B cell (primary cell): ENCODE measurements at regions not wholly inside any gene's neighbourhood (a gene's known extent, or its start where the extent isn't known, plus 50 kb on each side); places are given as distances from the start of the nearest gene placed in this dataset.
"Not testable (repeated sequence)": the region's sequence is repeated elsewhere in the genome, so short reads cannot be mapped to it uniquely, and the experiment has no call there.

Source experiments
- ATAC-seq: fragments of 200-7000 bp; cut with Tn5 transposase; one replicate; pipeline ENCODE4 v1.10.0; 2021; ENCODE audit warnings: low read depth, mild to moderate bottlenecking, moderate number of reproducible peaks, moderate library complexity
- CTCF ChIA-PET: fragments of 350-600 bp; sonication (Branson Sonifier 250); formaldehyde crosslinking; loops from one replicate; lab custom pipeline; 2021; ENCODE audit warnings: antibody characterized with exemption, inconsistent platforms; lab: Charles Lee
- POLR2A ChIA-PET: fragments of 350-600 bp; sonication (Branson Sonifier 250); formaldehyde crosslinking; loops from one replicate; lab custom pipeline; 2021; ENCODE audit warnings: antibody characterized with exemption; lab: Charles Lee
- DNase-seq: peaks from one replicate; pipeline ENCODE4 v3.0.0; 2013
- H2AFZ ChIP-seq: 2 replicates; pipeline ENCODE4 v1.6.1; 2012; ENCODE audit warnings: mild to moderate bottlenecking, low read depth, low read length; ENCODE audit not compliant: insufficient read depth, poor library complexity, severe bottlenecking
- H3K27ac ChIP-seq, 2 donors: 1 replicate in 1 of 2; 2 replicates in 1 of 2; pipeline ENCODE4 v1.5.1; 2012 to 2013; ENCODE audit warnings: low read length in 2 of 2, mild to moderate bottlenecking in 2 of 2, moderate library complexity in 1 of 2
- H3K27me3 ChIP-seq, 4 experiments: fragments of 200-600 bp in 1 of 4; sonication (generic) in 1 of 4; replicated peaks in 1 of 4; 1 replicate in 2 of 4; 2 replicates in 2 of 4; pipeline versions ENCODE4 v1.6.1 to v1.7.0; 2013 to 2016; ENCODE audit warnings: low read length in 3 of 4, mild to moderate bottlenecking in 2 of 4, mixed read lengths in 1 of 4, moderate library complexity in 1 of 4; ENCODE audit not compliant: insufficient read depth in 4 of 4, control insufficient read depth in 3 of 4; ENCODE audit errors: control extremely low read depth in 1 of 4
- H3K36me3 ChIP-seq, 2 experiments: replicated peaks in 1 of 2; 1 replicate in 1 of 2; 2 replicates in 1 of 2; pipeline versions ENCODE4 v1.6.1 to v1.7.1; 2013; ENCODE audit warnings: low read length in 1 of 2; ENCODE audit not compliant: insufficient read depth in 2 of 2, control insufficient read depth in 1 of 2; ENCODE audit errors: control extremely low read depth in 1 of 2, extremely low read depth in 1 of 2
- H3K4me1 ChIP-seq, 2 donors: fragments of 200-600 bp in 1 of 2; sonication (generic) in 1 of 2; 1 replicate in 1 of 2; 2 replicates in 1 of 2; pipeline versions ENCODE4 v1.5.1 to v1.6.1; 2013 to 2017; ENCODE audit warnings: low read length in 2 of 2; ENCODE audit not compliant: control insufficient read depth in 2 of 2, insufficient read depth in 2 of 2
- H3K4me2 ChIP-seq: replicated peaks from 2 replicates; pipeline ENCODE3; 2012; ENCODE audit warnings: mild to moderate bottlenecking, low read depth, low read length; ENCODE audit not compliant: poor library complexity, severe bottlenecking
- H3K4me3 ChIP-seq, 5 experiments: fragments of 200-600 bp in 1 of 5; sonication (generic) in 1 of 5; 1 replicate in 3 of 5; 2 replicates in 2 of 5; pipeline versions ENCODE4 v1.5.1 to v1.7.0; 2011 to 2016; ENCODE audit warnings: low read length in 4 of 5, mild to moderate bottlenecking in 4 of 5, low read depth in 2 of 5, control low read depth in 1 of 5, moderate library complexity in 1 of 5; ENCODE audit not compliant: insufficient read depth in 1 of 5; ENCODE audit errors: control extremely low read depth in 1 of 5, extremely low read depth in 1 of 5
- H3K79me2 ChIP-seq: fragments of 200-600 bp; sonication (generic); one replicate; pipeline ENCODE4 v1.6.0; 2016; ENCODE audit warnings: low read length; ENCODE audit not compliant: control insufficient read depth, insufficient read depth
- H3K9ac ChIP-seq: fragments of 200-600 bp; sonication (generic); 2 replicates; pipeline ENCODE4 v1.6.1; 2017; ENCODE audit warnings: mild to moderate bottlenecking, low read length, moderate library complexity
- H3K9me3 ChIP-seq, 3 donors: one replicate each; pipeline versions ENCODE4 v1.6.1 to v1.7.1; 2013; ENCODE audit warnings: low read length in 2 of 3; ENCODE audit not compliant: control insufficient read depth in 2 of 3, insufficient read depth in 1 of 3; ENCODE audit errors: control extremely low read depth in 1 of 3
- H4K20me1 ChIP-seq: 2 replicates; pipeline ENCODE4 v1.6.0; 2012; ENCODE audit warnings: mild to moderate bottlenecking, low read length; ENCODE audit not compliant: insufficient read depth, control insufficient read depth, poor library complexity, severe bottlenecking
- H3K27ac Mint-ChIP-seq: one replicate; pipeline ENCODE4 v1.8.0; 2021; ENCODE audit warnings: mixed read lengths
- H3K27me3 Mint-ChIP-seq: one replicate; pipeline ENCODE4 v1.8.0; 2021; ENCODE audit warnings: mixed read lengths
- H3K4me1 Mint-ChIP-seq: one replicate; pipeline ENCODE4 v1.8.0; 2021; ENCODE audit warnings: mixed read lengths
- H3K4me3 Mint-ChIP-seq: one replicate; pipeline ENCODE4 v1.8.0; 2021; ENCODE audit warnings: mixed read lengths
- H3K9me3 Mint-ChIP-seq: one replicate; pipeline ENCODE4 v1.8.0; 2022; ENCODE audit warnings: mixed read lengths; ENCODE audit not compliant: insufficient read depth
- CTCF ChIP-seq: fragments of 200-600 bp; IDR thresholded peaks from one replicate; pipeline ENCODE4 v1.8.0; 2022; ENCODE audit warnings: antibody characterized with exemption, mild to moderate bottlenecking
- EZH2 ChIP-seq: IDR thresholded peaks from 2 replicates; pipeline ENCODE4 v1.6.1; 2012; ENCODE audit warnings: borderline replicate concordance, low read depth, mild to moderate bottlenecking, moderate library complexity, low read length; ENCODE audit not compliant: insufficient read depth, poor library complexity, severe bottlenecking
- WGBS: methylation state at CpG from one replicate; pipeline ENCODE4 v1.1.5; 2013; ENCODE audit warnings: missing lambda C conversion rate; ENCODE audit not compliant: insufficient coverage; 5-methylcytosine and 5-hydroxymethylcytosine counted together
- intact Hi-C: fragments of 100-400 bp; cut with micrococcal nuclease; formaldehyde crosslinking; loops from one replicate; pipeline ENCODE4 v1.10.0; 2022

- no peaks in the 10 kb centered on the region for H3K36me3 ChIP-seq
- Mint-ChIP-seq H3K9me3 (no peaks in the 10 kb centered on the region), H3K27me3 (no peaks in the 10 kb centered on the region), H3K4me3 (no peak overlapping the region), H3K4me1 (no peaks in the 10 kb centered on the region), H3K27ac (no peak overlapping the region)
- H2AFZ ChIP-seq, result no peak overlapping the region
- CTCF ChIA-PET, result no interaction called here
- no peak overlapping the region for H3K27ac ChIP-seq
- no peak for ATAC-seq
- H3K4me3 ChIP-seq, result no peak overlapping the region
- H3K27me3 ChIP-seq, result no peaks in the 10 kb centered on the region
- TF ChIP-seq EZH2 (no peak), CTCF (no peak)
- H3K79me2 ChIP-seq, result no peaks in the 10 kb centered on the region
- no peaks in the 10 kb centered on the region for H4K20me1 ChIP-seq
- H3K9me3 ChIP-seq, result no peaks in the 10 kb centered on the region
- no peaks in the 10 kb centered on the region for H3K4me1 ChIP-seq
- no peak for DNase-seq
- POLR2A ChIA-PET, result no interaction called here
- H3K4me2 ChIP-seq, result no peak overlapping the region
- no peak overlapping the region for H3K9ac ChIP-seq
- no CpG with 5 or more reads among the region's 6 CpGs for WGBS
- intact Hi-C loops, result no loop called here
Measured at GRCh38 chrX:51163730-51164129, 168.9 kb upstream of the NUDT10 start.

- H3K4me3 Mint-ChIP-seq, H2AFZ ChIP-seq: not testable (repeated sequence)
Measured at GRCh38 chrX:51178356-51178900, 154.2 kb upstream of the NUDT10 start.

GRCh38 chrX:51179805-51180204 is 152.8 kb upstream of the NUDT10 start:
- H3K27ac Mint-ChIP-seq, H3K27me3 ChIP-seq, H3K4me2 ChIP-seq, H3K27me3 Mint-ChIP-seq, intact Hi-C loops, H3K4me3 Mint-ChIP-seq, H4K20me1 ChIP-seq, H3K36me3 ChIP-seq, H3K79me2 ChIP-seq, H3K9ac ChIP-seq, DNase-seq, H3K27ac ChIP-seq, H3K9me3 Mint-ChIP-seq, H3K4me1 ChIP-seq, H3K4me3 ChIP-seq, ATAC-seq, CTCF ChIA-PET, H2AFZ ChIP-seq, H3K9me3 ChIP-seq, POLR2A ChIA-PET, H3K4me1 Mint-ChIP-seq: not testable (repeated sequence)
- no CpG with 5 or more reads among the region's 5 CpGs for WGBS

More at GRCh38 chrX:51178356-51178900, 154.2 kb upstream of the NUDT10 start:
- H3K9ac ChIP-seq, ATAC-seq, H3K4me1 ChIP-seq, H3K4me2 ChIP-seq, H3K4me1 Mint-ChIP-seq, H3K27me3 ChIP-seq, H3K79me2 ChIP-seq, POLR2A ChIA-PET, CTCF ChIA-PET, H3K27ac Mint-ChIP-seq, H3K9me3 ChIP-seq, H3K36me3 ChIP-seq, H3K27ac ChIP-seq, H3K4me3 ChIP-seq, H3K27me3 Mint-ChIP-seq, H4K20me1 ChIP-seq, DNase-seq, intact Hi-C loops, H3K9me3 Mint-ChIP-seq: not testable (repeated sequence)
- no CpG with 5 or more reads among the region's 4 CpGs for WGBS
